Neural crest cell (in vitro differentiated cells): ENCODE measurements at regions not wholly inside any gene's neighbourhood (a gene's known extent, or its start where the extent isn't known, plus 50 kb on each side); places are given as distances from the start of the nearest gene placed in this dataset.

Experiments
- DNase-seq: peaks from one replicate; pipeline ENCODE4 v3.0.0; 2021; ENCODE audit warnings: low read depth, mixed read lengths, low spot score
- H3K27ac Mint-ChIP-seq: one replicate; pipeline ENCODE4 v1.8.0; 2021; ENCODE audit warnings: mild to moderate bottlenecking, mixed read lengths; ENCODE audit not compliant: unreplicated experiment
- H3K27me3 Mint-ChIP-seq: 2 replicates; pipeline ENCODE4 v1.8.0; 2021; ENCODE audit warnings: low read depth, mild to moderate bottlenecking, mixed read lengths
- H3K36me3 Mint-ChIP-seq: 2 replicates; pipeline ENCODE4 v1.8.0; 2021; ENCODE audit warnings: low read depth, mild to moderate bottlenecking, mixed read lengths
- H3K4me1 Mint-ChIP-seq: 2 replicates; pipeline ENCODE4 v1.8.0; 2021; ENCODE audit warnings: mixed read lengths
- H3K4me3 Mint-ChIP-seq: one replicate; pipeline ENCODE4 v1.8.0; 2021; ENCODE audit warnings: mild to moderate bottlenecking, mixed read lengths
- H3K9me3 Mint-ChIP-seq: 2 replicates; pipeline ENCODE4 v1.8.0; 2021; ENCODE audit warnings: mixed read lengths
- CTCF ChIP-seq: fragments of 200-600 bp; sonication (generic); conservative IDR thresholded peaks from 2 replicates; pipeline ENCODE4 v1.5.0; 2021; ENCODE audit warnings: antibody characterized with exemption, mild to moderate bottlenecking

GRCh38 chr12:46936042-46936441, 110.2 kb upstream of the SLC38A4 start:
- TF ChIP-seq CTCF = no peak
- no peak overlapping the region for H3K27ac Mint-ChIP-seq
- peaks cover 5% of the 10 kb centered on the region for H3K4me1 Mint-ChIP-seq
- no peaks in the 10 kb centered on the region for H3K36me3 Mint-ChIP-seq
- peaks cover 6% of the 10 kb centered on the region for H3K9me3 Mint-ChIP-seq
- DNase-seq = no peak
- H3K27me3 Mint-ChIP-seq = peaks cover 6% of the 10 kb centered on the region
- H3K4me3 Mint-ChIP-seq = no peak overlapping the region

- Mint-ChIP-seq H3K4me1 (peaks cover 5% of the 10 kb centered on the region), H3K27me3 (peaks cover 6% of the 10 kb centered on the region), H3K36me3 (no peaks in the 10 kb centered on the region), H3K9me3 (no peaks in the 10 kb centered on the region), H3K4me3 (no peak overlapping the region), H3K27ac (no peak overlapping the region)
- no peak for DNase-seq
- TF ChIP-seq CTCF = no peak
Measured at GRCh38 chr12:46938071-46938678, 112.4 kb upstream of the SLC38A4 start.

DNA sequence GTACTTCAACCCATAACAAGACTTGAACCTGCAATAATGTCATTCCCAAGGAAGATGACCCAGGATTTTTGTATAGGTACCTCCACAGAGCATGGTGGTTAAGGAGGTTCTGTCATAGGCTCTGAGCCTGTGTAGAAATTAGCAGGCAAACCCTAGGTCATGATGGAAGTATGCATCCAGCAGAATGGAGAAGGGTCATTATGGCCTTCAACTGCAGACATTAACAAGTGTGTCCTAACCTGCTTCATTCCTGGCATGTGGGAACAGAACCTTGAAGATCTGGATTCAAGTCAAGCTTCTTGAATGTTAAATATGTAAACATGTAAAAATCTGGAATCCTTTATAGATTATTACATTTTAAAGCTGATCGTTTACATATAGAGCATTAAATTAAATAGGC, 116.2 kb upstream of the SLC38A4 start:
- Mint-ChIP-seq H3K27me3 (no peaks in the 10 kb centered on the region), H3K36me3 (no peaks in the 10 kb centered on the region), H3K9me3 (no peaks in the 10 kb centered on the region), H3K4me1 (peaks cover 5% of the 10 kb centered on the region), H3K27ac (no peak overlapping the region), H3K4me3 (no peak overlapping the region)
- no peak for DNase-seq
- TF ChIP-seq CTCF = no peak

DNA sequence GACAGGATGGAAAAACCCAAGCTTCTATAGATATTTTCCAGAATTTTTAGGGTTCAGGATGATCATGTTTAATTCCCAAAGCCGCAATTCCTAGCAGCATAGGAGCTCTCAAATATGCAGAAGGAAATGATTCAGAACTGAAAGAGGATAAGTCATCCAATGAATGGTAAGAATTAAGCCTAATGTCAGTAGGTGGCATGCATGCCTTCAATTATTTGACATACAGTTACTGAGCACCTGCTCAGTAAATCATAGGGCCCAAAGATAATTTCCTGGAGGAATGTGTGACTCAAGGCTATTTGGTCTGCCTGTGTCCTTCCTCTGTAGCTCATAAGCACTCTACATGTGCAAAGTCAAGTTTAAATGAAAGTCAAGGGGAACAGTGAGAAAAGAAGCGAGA, 116.8 kb upstream of the SLC38A4 start:
- H3K4me1 Mint-ChIP-seq = peaks cover 5% of the 10 kb centered on the region
- no peak overlapping the region for H3K4me3 Mint-ChIP-seq
- no peaks in the 10 kb centered on the region for H3K36me3 Mint-ChIP-seq
- no peak overlapping the region for H3K27ac Mint-ChIP-seq
- no peak for DNase-seq
- H3K9me3 Mint-ChIP-seq = no peaks in the 10 kb centered on the region
- no peak for TF ChIP-seq CTCF
- H3K27me3 Mint-ChIP-seq = no peaks in the 10 kb centered on the region

DNA sequence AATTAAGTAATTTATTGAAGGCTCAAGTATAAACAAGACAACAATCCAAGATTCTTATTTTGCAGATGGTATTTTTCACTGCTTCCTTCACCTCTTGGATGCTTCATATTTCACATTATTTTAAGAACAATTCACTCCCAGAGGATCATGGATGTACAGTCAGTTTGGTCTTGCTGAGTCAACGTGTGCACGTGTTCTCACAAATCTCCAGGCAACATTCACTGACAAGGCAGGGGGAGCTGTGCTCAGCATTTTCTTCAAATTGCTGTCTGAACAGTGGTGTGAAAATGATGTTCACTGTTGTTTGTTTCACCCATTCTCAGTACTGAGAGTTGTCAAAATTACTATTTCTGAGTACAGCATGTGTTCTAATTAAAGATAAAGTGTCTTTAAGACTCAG, 118.3 kb upstream of the SLC38A4 start:
- no peak for TF ChIP-seq CTCF
- DNase-seq = no peak
- Mint-ChIP-seq H3K9me3 (no peaks in the 10 kb centered on the region), H3K27ac (no peak overlapping the region), H3K4me1 (no peaks in the 10 kb centered on the region), H3K4me3 (no peak overlapping the region), H3K27me3 (no peaks in the 10 kb centered on the region), H3K36me3 (no peaks in the 10 kb centered on the region)
